A549 (cell line): ENCODE measurements at regions not wholly inside any gene's neighbourhood (a gene's known extent, or its start where the extent isn't known, plus 50 kb on each side); places are given as distances from the start of the nearest gene placed in this dataset.

Source experiments
- ATAC-seq, 2 experiments: fragments of 200-7000 bp in 1 of 2; fragments of >200 bp in 1 of 2; cut with Nextera tagmentation in 1 of 2; cut with Tn5 transposase in 1 of 2; 3 replicates each; pipeline versions ENCODE4 v1.8.0 to v1.9.1; 2018 to 2020; ENCODE audit warnings: mild to moderate bottlenecking in 1 of 2, moderate library complexity in 1 of 2
- CTCF ChIA-PET: fragments of 300-600 bp; sonication (Branson Sonifier 250); formaldehyde crosslinking; extraction: SDS; loops from one replicate; lab custom pipeline; 2021; ENCODE audit warnings: antibody characterized with exemption, inconsistent platforms; lab: Yijun Ruan, JAX
- POLR2A ChIA-PET: fragments of 350-600 bp; formaldehyde crosslinking; extraction: SDS; loops from one replicate; lab custom pipeline; 2021; ENCODE audit warnings: antibody characterized with exemption, inconsistent platforms; lab: Yijun Ruan, JAX
- DNase-seq, 2 experiments: peaks; one replicate each; pipeline versions ENCODE4 v3.0.0 to v3.0.0-alpha.2; 2011 to 2016; ENCODE audit warnings: low read depth in 1 of 2, low spot score in 1 of 2
- FAIRE-seq: peaks from 2 replicates; lab custom pipeline; 2011; peaks lifted over from hg19 to GRCh38; lab: Jason Lieb, UNC
- H3K27ac ChIP-seq, 2 experiments: fragments of >200 bp; sonication (Bioruptor Twin); formaldehyde crosslinking; 3 replicates each; pipeline ENCODE4 v1.5.1; 2016 to 2017
- H3K4me1 ChIP-seq: fragments of >200 bp; sonication (Bioruptor Twin); formaldehyde crosslinking; 3 replicates; pipeline ENCODE4 v1.6.1; 2016
- H3K4me2 ChIP-seq: fragments of >200 bp; sonication (Bioruptor Twin); formaldehyde crosslinking; 3 replicates; pipeline ENCODE4 v1.6.1; 2016
- H3K4me3 ChIP-seq: fragments of >200 bp; sonication (Bioruptor Twin); formaldehyde crosslinking; 3 replicates; pipeline ENCODE4 v1.5.1; 2016
- H3K9me3 ChIP-seq: fragments of >200 bp; sonication (Bioruptor Twin); formaldehyde crosslinking; 3 replicates; pipeline ENCODE4 v1.6.1; 2016
- BHLHE40 ChIP-seq: IDR thresholded peaks from 2 replicates; pipeline ENCODE4 v1.6.1; 2012; ENCODE audit warnings: low read depth, low read length, inconsistent platforms
- CHD2 ChIP-seq: fragments of 150-350 bp; IDR thresholded peaks from 2 replicates; pipeline ENCODE4 v1.6.1; 2014; ENCODE audit warnings: low read length; ENCODE audit not compliant: partially characterized antibody
- CHD4 ChIP-seq: fragments of 200-600 bp; sonication (generic); IDR thresholded peaks from 2 replicates; pipeline ENCODE4 v1.6.1; 2016; ENCODE audit warnings: antibody characterized with exemption, mild to moderate bottlenecking, borderline replicate concordance
- ELK1 ChIP-seq: fragments of 150-350 bp; IDR thresholded peaks from 2 replicates; pipeline ENCODE4 v1.6.1; 2014; ENCODE audit warnings: low read depth, mild to moderate bottlenecking, low read length
- ESRRA ChIP-seq: fragments of 150-350 bp; IDR thresholded peaks from 2 replicates; pipeline ENCODE4 v1.6.1; 2014; ENCODE audit warnings: mild to moderate bottlenecking, low read length, borderline replicate concordance
- FOXS1 ChIP-seq: fragments of 250-450 bp; sonication (Bioruptor Pico); IDR thresholded peaks from 2 replicates; pipeline ENCODE4 v1.5.0; 2020; ENCODE audit warnings: mild to moderate bottlenecking, moderate library complexity
- HEYL ChIP-seq: fragments of 250-450 bp; sonication (Bioruptor Pico); IDR thresholded peaks from 2 replicates; pipeline ENCODE4 v1.8.0; 2021; ENCODE audit warnings: mild to moderate bottlenecking, moderate library complexity
- HMGXB4 ChIP-seq: fragments of 250-450 bp; sonication (Bioruptor Pico); IDR thresholded peaks from 2 replicates; pipeline ENCODE4 v1.5.0; 2021; ENCODE audit warnings: mild to moderate bottlenecking, moderate library complexity, borderline replicate concordance
- HOXA7 ChIP-seq: fragments of 250-450 bp; sonication (Bioruptor Pico); IDR thresholded peaks from 2 replicates; pipeline ENCODE4 v1.5.0; 2020; ENCODE audit warnings: mild to moderate bottlenecking, moderate library complexity
- HOXB13 ChIP-seq: fragments of 250-450 bp; sonication (Bioruptor Pico); IDR thresholded peaks from 2 replicates; pipeline ENCODE4 v1.5.0; 2020; ENCODE audit warnings: low read depth, mild to moderate bottlenecking, moderate library complexity
- HOXB5 ChIP-seq: fragments of 250-450 bp; sonication (Bioruptor Pico); IDR thresholded peaks from 2 replicates; pipeline ENCODE4 v1.5.0; 2020; ENCODE audit warnings: mild to moderate bottlenecking, moderate library complexity
- JUN ChIP-seq, 2 experiments: fragments of >200 bp; sonication (Bioruptor Twin); formaldehyde crosslinking; IDR thresholded peaks; 2 replicates in 1 of 2; 3 replicates in 1 of 2; pipeline ENCODE4 v1.6.1; 2016 to 2017
- JUNB ChIP-seq: fragments of >200 bp; sonication (Bioruptor Twin); formaldehyde crosslinking; IDR thresholded peaks from 2 replicates; pipeline ENCODE4 v1.6.1; 2016
- MAFK ChIP-seq: fragments of 450-650 bp; IDR thresholded peaks from 2 replicates; pipeline ENCODE4 v1.6.1; 2014; ENCODE audit not compliant: partially characterized antibody
- MAX ChIP-seq: IDR thresholded peaks from 2 replicates; pipeline ENCODE4 v1.6.1; 2012
- MYC ChIP-seq: IDR thresholded peaks from 2 replicates; pipeline ENCODE4 v1.6.1; 2012; ENCODE audit warnings: mild to moderate bottlenecking, inconsistent platforms, low read length, improper control_type of control experiment, borderline replicate concordance
- PHF8 ChIP-seq: fragments of 200-600 bp; sonication (generic); IDR thresholded peaks from 2 replicates; pipeline ENCODE4 v1.6.1; 2016; ENCODE audit warnings: low read depth, mild to moderate bottlenecking, antibody characterized with exemption, moderate library complexity, borderline replicate concordance
- RARB ChIP-seq: fragments of 250-450 bp; sonication (Bioruptor Pico); IDR thresholded peaks from 2 replicates; pipeline ENCODE4 v1.8.0; 2021; ENCODE audit warnings: mild to moderate bottlenecking, moderate library complexity
- RFX5 ChIP-seq: fragments of 450-650 bp; IDR thresholded peaks from 2 replicates; pipeline ENCODE4 v1.7.1; 2014; ENCODE audit warnings: antibody characterized with exemption, mild to moderate bottlenecking, moderate library complexity
- RNF2 ChIP-seq: fragments of 200-600 bp; sonication (generic); IDR thresholded peaks from 2 replicates; pipeline ENCODE4 v1.6.1; 2016; ENCODE audit warnings: low read depth, mild to moderate bottlenecking, antibody characterized with exemption, moderate library complexity, borderline replicate concordance
- TFCP2L1 ChIP-seq: fragments of 250-450 bp; sonication (Bioruptor Pico); IDR thresholded peaks from 2 replicates; pipeline ENCODE4 v1.5.0; 2021; ENCODE audit warnings: mild to moderate bottlenecking
- TP53 ChIP-seq: fragments of 250-450 bp; sonication (Bioruptor Pico); IDR thresholded peaks from 2 replicates; pipeline ENCODE4 v1.5.0; 2021; ENCODE audit warnings: mild to moderate bottlenecking, moderate library complexity
- ZC3H11A ChIP-seq: fragments of 450-650 bp; IDR thresholded peaks from 2 replicates; pipeline ENCODE4 v1.6.1; 2014; ENCODE audit warnings: antibody characterized with exemption, mild to moderate bottlenecking
- WGBS: methylation state at CpG from one replicate; pipeline ENCODE4 v1.1.6; 2017; ENCODE audit errors: missing lambda C conversion rate; 5-methylcytosine and 5-hydroxymethylcytosine counted together
- TF ChIP-seq, protein P1 (sequence below): fragments of 200-600 bp; sonication (generic); IDR thresholded peaks from 2 replicates; pipeline ENCODE4 v1.6.1; 2016; ENCODE audit warnings: antibody characterized with exemption, mild to moderate bottlenecking, moderate library complexity

GRCh38 chr21:28771790-28772501 is 220.7 kb downstream of the LTN1 start:
- no peak for DNase-seq
- Histone ChIP-seq H3K4me2 (no peak overlapping the region), H3K4me3 (no peak overlapping the region), H3K9me3 (no peaks in the 10 kb centered on the region), H3K4me1 (peaks cover 2% of the 10 kb centered on the region; the same call in 1 of the 3 replicates), H3K27ac (no peak overlapping the region)
- WGBS: 34% methylated on average over 3 of the region's 3 CpGs
- no peak for ATAC-seq
- CTCF ChIA-PET: interaction anchor here (1.2 kb wide), 1 partner anchor 128 kb away, joined by 3 read pairs; no protein-coding TSS in a partner anchor
- TF ChIP-seq MAFK (no peak), MAX (no peak), BHLHE40 (no peak), CHD2 (no peak), RARB (CRISPR knock-in tag) (no peak), RNF2 (no peak)
- TF ChIP-seq, protein P1, sequence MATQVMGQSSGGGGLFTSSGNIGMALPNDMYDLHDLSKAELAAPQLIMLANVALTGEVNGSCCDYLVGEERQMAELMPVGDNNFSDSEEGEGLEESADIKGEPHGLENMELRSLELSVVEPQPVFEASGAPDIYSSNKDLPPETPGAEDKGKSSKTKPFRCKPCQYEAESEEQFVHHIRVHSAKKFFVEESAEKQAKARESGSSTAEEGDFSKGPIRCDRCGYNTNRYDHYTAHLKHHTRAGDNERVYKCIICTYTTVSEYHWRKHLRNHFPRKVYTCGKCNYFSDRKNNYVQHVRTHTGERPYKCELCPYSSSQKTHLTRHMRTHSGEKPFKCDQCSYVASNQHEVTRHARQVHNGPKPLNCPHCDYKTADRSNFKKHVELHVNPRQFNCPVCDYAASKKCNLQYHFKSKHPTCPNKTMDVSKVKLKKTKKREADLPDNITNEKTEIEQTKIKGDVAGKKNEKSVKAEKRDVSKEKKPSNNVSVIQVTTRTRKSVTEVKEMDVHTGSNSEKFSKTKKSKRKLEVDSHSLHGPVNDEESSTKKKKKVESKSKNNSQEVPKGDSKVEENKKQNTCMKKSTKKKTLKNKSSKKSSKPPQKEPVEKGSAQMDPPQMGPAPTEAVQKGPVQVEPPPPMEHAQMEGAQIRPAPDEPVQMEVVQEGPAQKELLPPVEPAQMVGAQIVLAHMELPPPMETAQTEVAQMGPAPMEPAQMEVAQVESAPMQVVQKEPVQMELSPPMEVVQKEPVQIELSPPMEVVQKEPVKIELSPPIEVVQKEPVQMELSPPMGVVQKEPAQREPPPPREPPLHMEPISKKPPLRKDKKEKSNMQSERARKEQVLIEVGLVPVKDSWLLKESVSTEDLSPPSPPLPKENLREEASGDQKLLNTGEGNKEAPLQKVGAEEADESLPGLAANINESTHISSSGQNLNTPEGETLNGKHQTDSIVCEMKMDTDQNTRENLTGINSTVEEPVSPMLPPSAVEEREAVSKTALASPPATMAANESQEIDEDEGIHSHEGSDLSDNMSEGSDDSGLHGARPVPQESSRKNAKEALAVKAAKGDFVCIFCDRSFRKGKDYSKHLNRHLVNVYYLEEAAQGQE: no peak
- POLR2A ChIA-PET: no interaction called here
- FAIRE-seq: no peak

GRCh38 chr21:28770867-28771661 is 221.6 kb downstream of the LTN1 start:
- no peaks in the 10 kb centered on the region for H3K9me3 ChIP-seq
- ChIA-PET CTCF (no interaction called here), POLR2A (no interaction called here)
- ATAC-seq (no peak), FAIRE-seq (no peak), DNase-seq (no peak)
- WGBS: 48% methylated on average over 4 of the region's 5 CpGs
- TF ChIP-seq FOXS1: no peak
- no peak for TF ChIP-seq HOXB13 (CRISPR knock-in tag)
- TF ChIP-seq CHD2: no peak
- TF ChIP-seq HEYL (CRISPR knock-in tag): no peak
- TF ChIP-seq TP53: no peak
- TF ChIP-seq CHD4: no peak
- TF ChIP-seq ESRRA: no peak
- no peak for TF ChIP-seq TFCP2L1 (CRISPR knock-in tag)
- no peak for TF ChIP-seq RNF2
- TF ChIP-seq HMGXB4 (CRISPR knock-in tag): no peak
- TF ChIP-seq ELK1: no peak
- TF ChIP-seq JUN (IDR thresholded peaks at IDR 0.05): no peak
- TF ChIP-seq PHF8: no peak
- TF ChIP-seq MYC: no peak
- TF ChIP-seq ZC3H11A: no peak
- no peak for TF ChIP-seq HOXA7 (CRISPR knock-in tag)
- no peak for TF ChIP-seq HOXB5 (CRISPR knock-in tag)
- no peak for TF ChIP-seq RFX5
- no peak for TF ChIP-seq JUNB
- no peak overlapping the region for H3K4me2 ChIP-seq
- no peak overlapping the region for H3K27ac ChIP-seq
- no peak overlapping the region for H3K4me3 ChIP-seq
- peaks cover 2% of the 10 kb centered on the region; the same call in 1 of the 3 replicates for H3K4me1 ChIP-seq
